Panc1 (cell line): ENCODE measurements at regions not wholly inside any gene's neighbourhood (a gene's known extent, or its start where the extent isn't known, plus 50 kb on each side); places are given as distances from the start of the nearest gene placed in this dataset.

Experiments
- ATAC-seq: fragments of 200-7000 bp; cut with Tn5 transposase; 2 replicates; pipeline ENCODE4 v1.9.1; 2020; ENCODE audit warnings: mild to moderate bottlenecking, moderate library complexity
- BruUV-seq: library from RNA; stranded (reverse); fragments of 400-500 nt; replicated peaks from 2 replicates; lab custom pipeline; 2021; lab: Mats Ljungman, UMichigan
- CTCF ChIA-PET: fragments of 300-600 bp; sonication (Branson Sonifier 250); formaldehyde crosslinking; loops from one replicate; lab custom pipeline; 2022; ENCODE audit warnings: antibody characterized with exemption; lab: Charles Lee
- POLR2A ChIA-PET: fragments of 300-600 bp; sonication (Branson Sonifier 250); formaldehyde crosslinking; loops from one replicate; lab custom pipeline; 2022; ENCODE audit warnings: antibody characterized with exemption; lab: Charles Lee
- DNase-seq: peaks from one replicate; pipeline ENCODE4 v3.0.0-alpha.2; 2010; ENCODE audit warnings: low read depth, low spot score
- H3K27ac ChIP-seq: 2 replicates; pipeline ENCODE4 v1.5.1; 2011; ENCODE audit warnings: mild to moderate bottlenecking, low read length, inconsistent platforms
- H3K27me3 ChIP-seq: fragments of 200-500 bp; sonication (Bioruptor generic); 2 replicates; pipeline ENCODE4 v1.6.0; 2014; ENCODE audit warnings: low read length, inconsistent platforms; ENCODE audit not compliant: control insufficient read depth, insufficient read depth
- H3K36me3 ChIP-seq: fragments of 200-500 bp; sonication (Bioruptor generic); 2 replicates; pipeline ENCODE4 v1.5.1; 2014; ENCODE audit warnings: inconsistent platforms, mild to moderate bottlenecking, low read length, moderate library complexity; ENCODE audit not compliant: control insufficient read depth, insufficient read depth
- H3K4me1 ChIP-seq: 2 replicates; pipeline ENCODE4 v1.5.1; 2011; ENCODE audit warnings: inconsistent platforms, mild to moderate bottlenecking, low read length, moderate library complexity; ENCODE audit not compliant: control insufficient read depth, insufficient read depth
- H3K4me3 ChIP-seq, 2 experiments: 2 replicates each; pipeline ENCODE4 v1.5.1; 2011 to 2012; ENCODE audit warnings: low read depth in 2 of 2, low read length in 2 of 2, mild to moderate bottlenecking in 2 of 2, inconsistent platforms in 1 of 2, moderate library complexity in 1 of 2
- H3K9me3 ChIP-seq: fragments of 200-500 bp; sonication (Bioruptor generic); 2 replicates; pipeline ENCODE4 v1.5.1; 2014; ENCODE audit warnings: low read depth, mild to moderate bottlenecking, inconsistent platforms, low read length, moderate library complexity; ENCODE audit not compliant: control insufficient read depth, insufficient read depth
- CTCF ChIP-seq: fragments of 450-650 bp; IDR thresholded peaks from 2 replicates; pipeline ENCODE4 v1.5.1; 2017; ENCODE audit warnings: mild to moderate bottlenecking
- POLR2AphosphoS5 ChIP-seq: IDR thresholded peaks from 2 replicates; pipeline ENCODE4 v1.6.1; 2012; ENCODE audit warnings: mild to moderate bottlenecking, low read depth, low read length, moderate library complexity
- REST ChIP-seq, 2 experiments: IDR thresholded peaks; 2 replicates each; pipeline ENCODE4 v1.6.1; 2011 to 2012; ENCODE audit warnings: low read depth in 2 of 2, control low read depth in 1 of 2, low read length in 1 of 2, mild to moderate bottlenecking in 1 of 2, moderate library complexity in 1 of 2; ENCODE audit not compliant: insufficient read depth in 1 of 2
- SIN3A ChIP-seq: IDR thresholded peaks from 2 replicates; pipeline ENCODE4 v1.6.1; 2012; ENCODE audit warnings: low read depth, mild to moderate bottlenecking, low read length, moderate library complexity, borderline replicate concordance; ENCODE audit not compliant: insufficient read depth
- TCF7L2 ChIP-seq: IDR thresholded peaks from 2 replicates; pipeline ENCODE4 v1.6.1; 2011; ENCODE audit warnings: mild to moderate bottlenecking, low read depth, low read length, inconsistent platforms
- in situ Hi-C: cut with HindIII; loops from 2 replicates; pipeline ENCODE4 v1.10.0; 2016; ENCODE audit warnings: low sequenced_read_pairs, low pct_unique_long_range_greater_than_20kb
- intact Hi-C: fragments of 100-400 bp; cut with micrococcal nuclease; formaldehyde crosslinking; loops from one replicate; pipeline ENCODE4 v1.10.0; 2022; ENCODE audit not compliant: unreplicated experiment

GRCh38 chr13:111515307-111515617 lies 194.8 kb downstream of the TEX29 start:
- H3K4me1 ChIP-seq, result no peaks in the 10 kb centered on the region
- no peaks in the 10 kb centered on the region for H3K27me3 ChIP-seq
- ChIA-PET CTCF (no interaction called here), POLR2A (no interaction called here)
- no peak overlapping the region for H3K27ac ChIP-seq
- in situ Hi-C loops, result no loop called here
- TF ChIP-seq POLR2AphosphoS5 (no peak), SIN3A (no peak), TCF7L2 (no peak), CTCF (no peak), REST (IDR thresholded peaks at IDR 0.05; ENCODE audit: insufficient read depth in 1 of 2, low read depth in 2 of 2, low read length in 1 of 2) (no peak)
- H3K9me3 ChIP-seq, result no peaks in the 10 kb centered on the region
- H3K36me3 ChIP-seq, result no peaks in the 10 kb centered on the region
- ATAC-seq, result no peak
- no peak overlapping the region for H3K4me3 ChIP-seq
- no TSS peak for BruUV-seq
- no peak for DNase-seq
- intact Hi-C loops, result no loop called here

GRCh38 chr13:111515635-111516034 lies 195.2 kb downstream of the TEX29 start:
- Histone ChIP-seq H3K36me3 (no peaks in the 10 kb centered on the region), H3K4me3 (no peak overlapping the region), H3K4me1 (no peaks in the 10 kb centered on the region), H3K27ac (no peak overlapping the region), H3K27me3 (no peaks in the 10 kb centered on the region), H3K9me3 (no peaks in the 10 kb centered on the region)
- no TSS peak for BruUV-seq
- intact Hi-C loops (no loop called here), in situ Hi-C loops (no loop called here)
- TF ChIP-seq TCF7L2, result no peak
- POLR2A ChIA-PET, result no interaction called here
- ATAC-seq (no peak), DNase-seq (no peak)
- CTCF ChIA-PET, result no interaction called here

GRCh38 chr13:111516712-111517640 lies 196.5 kb downstream of the TEX29 start:
- no peaks in the 10 kb centered on the region for H3K27me3 ChIP-seq
- POLR2A ChIA-PET, result no interaction called here
- H3K4me1 ChIP-seq, result no peaks in the 10 kb centered on the region
- CTCF ChIA-PET, result no interaction called here
- intact Hi-C loops (no loop called here), in situ Hi-C loops (no loop called here)
- H3K27ac ChIP-seq, result no peak overlapping the region
- no TSS peak for BruUV-seq
- H3K9me3 ChIP-seq, result no peaks in the 10 kb centered on the region
- peak; percentile 77 for ATAC-seq
- DNase-seq, result no peak
- TF ChIP-seq POLR2AphosphoS5 (no peak), REST (IDR thresholded peaks at IDR 0.05; ENCODE audit: insufficient read depth in 1 of 2, low read depth in 2 of 2, low read length in 1 of 2) (no peak), SIN3A (no peak), CTCF (no peak), TCF7L2 (no peak)
- peak overlapping the region; percentile 39 to 54 for H3K4me3 ChIP-seq
- no peaks in the 10 kb centered on the region for H3K36me3 ChIP-seq
